GM23338 (cell line): ENCODE measurements at regions not wholly inside any gene's neighbourhood (a gene's known extent, or its start where the extent isn't known, plus 50 kb on each side); places are given as distances from the start of the nearest gene placed in this dataset.
A peak's percentile ranks its signal among the peaks of the same experiment; 100 is the strongest.

Experiments
- ATAC-seq: fragments of 200-7000 bp; cut with Tn5 transposase; 3 replicates; pipeline ENCODE4 v1.9.1; 2020
- DNase-seq: peaks from one replicate; pipeline ENCODE4 v3.0.0-alpha.2; 2015; ENCODE audit warnings: low spot score
- H2AFZ ChIP-seq: fragments of 200-600 bp; sonication (generic); 2 replicates; pipeline ENCODE4 v1.8.0; 2016; ENCODE audit warnings: antibody characterized with exemption, mild to moderate bottlenecking, moderate library complexity
- H3F3A ChIP-seq: fragments of 200-600 bp; sonication (generic); replicated peaks from 2 replicates; pipeline ENCODE4 v1.8.0; 2017; ENCODE audit warnings: antibody characterized with exemption, mixed run types, low read depth
- H3K27ac ChIP-seq: fragments of 200-600 bp; sonication (generic); 2 replicates; pipeline ENCODE4 v1.6.1; 2016; ENCODE audit warnings: low read depth
- H3K27me3 ChIP-seq: fragments of 200-600 bp; sonication (generic); 2 replicates; pipeline ENCODE4 v1.8.0; 2016; ENCODE audit warnings: mild to moderate bottlenecking, mixed run types, moderate library complexity; ENCODE audit not compliant: insufficient read depth
- H3K36me3 ChIP-seq: fragments of 200-600 bp; sonication (generic); 2 replicates; pipeline ENCODE4 v1.8.0; 2016; ENCODE audit warnings: mild to moderate bottlenecking; ENCODE audit not compliant: insufficient read depth
- H3K4me1 ChIP-seq: fragments of 200-600 bp; sonication (generic); 2 replicates; pipeline ENCODE4 v1.8.0; 2016; ENCODE audit warnings: mild to moderate bottlenecking, moderate library complexity; ENCODE audit not compliant: insufficient read depth
- H3K4me2 ChIP-seq: fragments of 200-600 bp; sonication (generic); 2 replicates; pipeline ENCODE4 v1.7.1; 2017; ENCODE audit warnings: mixed run types
- H3K4me3 ChIP-seq: fragments of 200-600 bp; sonication (generic); 2 replicates; pipeline ENCODE4 v1.6.1; 2016; ENCODE audit warnings: mixed run types
- H3K79me2 ChIP-seq: fragments of 200-600 bp; sonication (generic); replicated peaks from 2 replicates; pipeline ENCODE4 v1.8.0; 2017; ENCODE audit warnings: mild to moderate bottlenecking; ENCODE audit not compliant: insufficient read depth
- H3K9me2 ChIP-seq: fragments of 200-600 bp; sonication (generic); 2 replicates; pipeline ENCODE4 v1.8.0; 2017; ENCODE audit not compliant: insufficient read depth
- H4K20me1 ChIP-seq: fragments of 200-600 bp; sonication (generic); replicated peaks from 2 replicates; pipeline ENCODE4 v1.8.0; 2017; ENCODE audit warnings: mild to moderate bottlenecking; ENCODE audit not compliant: insufficient read depth
- H3K27ac Mint-ChIP-seq: 2 replicates; pipeline ENCODE4 v1.8.0; 2020; ENCODE audit warnings: inconsistent platforms, mild to moderate bottlenecking, moderate library complexity, mixed read lengths
- H3K27me3 Mint-ChIP-seq: 3 replicates; pipeline ENCODE4 v1.8.0; 2022; ENCODE audit warnings: low read depth, mild to moderate bottlenecking, moderate library complexity, mixed read lengths, inconsistent platforms; ENCODE audit not compliant: insufficient read depth, poor library complexity
- H3K36me3 Mint-ChIP-seq: 3 replicates; pipeline ENCODE4 v1.8.0; 2021; ENCODE audit warnings: low read depth, mild to moderate bottlenecking, inconsistent platforms, moderate library complexity, mixed read lengths
- H3K4me1 Mint-ChIP-seq: 3 replicates; pipeline ENCODE4 v1.8.0; 2020; ENCODE audit warnings: mild to moderate bottlenecking, inconsistent platforms, mixed read lengths
- H3K4me3 Mint-ChIP-seq: 3 replicates; pipeline ENCODE4 v1.8.0; 2021; ENCODE audit warnings: moderate library complexity, mild to moderate bottlenecking, inconsistent platforms, mixed read lengths
- H3K9me3 Mint-ChIP-seq: 3 replicates; pipeline ENCODE4 v1.8.0; 2020; ENCODE audit warnings: moderate library complexity, mild to moderate bottlenecking, inconsistent platforms, mixed read lengths
- EZH2phosphoT487 ChIP-seq: fragments of 200-600 bp; sonication (generic); IDR thresholded peaks from one replicate; pipeline ENCODE4 v1.8.1; 2018; ENCODE audit warnings: antibody characterized with exemption; ENCODE audit not compliant: unreplicated experiment
- JUNB ChIP-seq: IDR thresholded peaks from one replicate; pipeline ENCODE4 v1.6.1; 2016; ENCODE audit warnings: antibody characterized with exemption; ENCODE audit not compliant: unreplicated experiment
- NANOG ChIP-seq: IDR thresholded peaks from 2 replicates; pipeline ENCODE4 v1.6.1; 2016; ENCODE audit warnings: antibody characterized with exemption, borderline replicate concordance
- POLR2AphosphoS5 ChIP-seq: IDR thresholded peaks from 2 replicates; pipeline ENCODE4 v1.6.1; 2016; ENCODE audit warnings: antibody characterized with exemption, low read depth
- STAT1 ChIP-seq: IDR thresholded peaks from one replicate; pipeline ENCODE4 v1.6.1; 2016; ENCODE audit warnings: antibody characterized with exemption; ENCODE audit not compliant: unreplicated experiment
- ZNF114 ChIP-seq: fragments of 250-450 bp; sonication (Bioruptor Pico); IDR thresholded peaks from 2 replicates; pipeline ENCODE4 v1.5.0; 2020; ENCODE audit warnings: mild to moderate bottlenecking, moderate library complexity
- TF ChIP-seq, protein P1 (sequence below): fragments of 250-450 bp; sonication (Bioruptor Pico); IDR thresholded peaks from 2 replicates; pipeline ENCODE4 v1.5.0; 2020; ENCODE audit warnings: mild to moderate bottlenecking, moderate library complexity

DNA sequence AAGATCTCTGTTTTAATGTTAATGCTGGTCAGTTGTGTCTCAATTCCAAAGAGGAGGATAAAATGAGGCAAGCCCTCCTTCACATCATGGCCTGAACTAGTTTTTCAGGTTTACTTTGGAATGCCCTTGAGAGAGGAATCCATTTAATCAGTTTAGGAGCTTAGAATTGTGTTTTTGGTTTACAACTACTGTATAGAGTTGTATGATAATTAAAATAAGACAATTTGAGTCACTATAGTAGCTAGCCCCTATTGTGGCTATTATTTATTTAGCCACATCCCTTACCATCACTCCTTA is 107.8 kb upstream of the PRLR start (continued):
- TF ChIP-seq JUNB (no peak), NANOG (no peak), POLR2AphosphoS5 (no peak), ZNF114 (CRISPR knock-in tag) (no peak), STAT1 (no peak), EZH2phosphoT487 (no peak)
- TF ChIP-seq, protein P1, sequence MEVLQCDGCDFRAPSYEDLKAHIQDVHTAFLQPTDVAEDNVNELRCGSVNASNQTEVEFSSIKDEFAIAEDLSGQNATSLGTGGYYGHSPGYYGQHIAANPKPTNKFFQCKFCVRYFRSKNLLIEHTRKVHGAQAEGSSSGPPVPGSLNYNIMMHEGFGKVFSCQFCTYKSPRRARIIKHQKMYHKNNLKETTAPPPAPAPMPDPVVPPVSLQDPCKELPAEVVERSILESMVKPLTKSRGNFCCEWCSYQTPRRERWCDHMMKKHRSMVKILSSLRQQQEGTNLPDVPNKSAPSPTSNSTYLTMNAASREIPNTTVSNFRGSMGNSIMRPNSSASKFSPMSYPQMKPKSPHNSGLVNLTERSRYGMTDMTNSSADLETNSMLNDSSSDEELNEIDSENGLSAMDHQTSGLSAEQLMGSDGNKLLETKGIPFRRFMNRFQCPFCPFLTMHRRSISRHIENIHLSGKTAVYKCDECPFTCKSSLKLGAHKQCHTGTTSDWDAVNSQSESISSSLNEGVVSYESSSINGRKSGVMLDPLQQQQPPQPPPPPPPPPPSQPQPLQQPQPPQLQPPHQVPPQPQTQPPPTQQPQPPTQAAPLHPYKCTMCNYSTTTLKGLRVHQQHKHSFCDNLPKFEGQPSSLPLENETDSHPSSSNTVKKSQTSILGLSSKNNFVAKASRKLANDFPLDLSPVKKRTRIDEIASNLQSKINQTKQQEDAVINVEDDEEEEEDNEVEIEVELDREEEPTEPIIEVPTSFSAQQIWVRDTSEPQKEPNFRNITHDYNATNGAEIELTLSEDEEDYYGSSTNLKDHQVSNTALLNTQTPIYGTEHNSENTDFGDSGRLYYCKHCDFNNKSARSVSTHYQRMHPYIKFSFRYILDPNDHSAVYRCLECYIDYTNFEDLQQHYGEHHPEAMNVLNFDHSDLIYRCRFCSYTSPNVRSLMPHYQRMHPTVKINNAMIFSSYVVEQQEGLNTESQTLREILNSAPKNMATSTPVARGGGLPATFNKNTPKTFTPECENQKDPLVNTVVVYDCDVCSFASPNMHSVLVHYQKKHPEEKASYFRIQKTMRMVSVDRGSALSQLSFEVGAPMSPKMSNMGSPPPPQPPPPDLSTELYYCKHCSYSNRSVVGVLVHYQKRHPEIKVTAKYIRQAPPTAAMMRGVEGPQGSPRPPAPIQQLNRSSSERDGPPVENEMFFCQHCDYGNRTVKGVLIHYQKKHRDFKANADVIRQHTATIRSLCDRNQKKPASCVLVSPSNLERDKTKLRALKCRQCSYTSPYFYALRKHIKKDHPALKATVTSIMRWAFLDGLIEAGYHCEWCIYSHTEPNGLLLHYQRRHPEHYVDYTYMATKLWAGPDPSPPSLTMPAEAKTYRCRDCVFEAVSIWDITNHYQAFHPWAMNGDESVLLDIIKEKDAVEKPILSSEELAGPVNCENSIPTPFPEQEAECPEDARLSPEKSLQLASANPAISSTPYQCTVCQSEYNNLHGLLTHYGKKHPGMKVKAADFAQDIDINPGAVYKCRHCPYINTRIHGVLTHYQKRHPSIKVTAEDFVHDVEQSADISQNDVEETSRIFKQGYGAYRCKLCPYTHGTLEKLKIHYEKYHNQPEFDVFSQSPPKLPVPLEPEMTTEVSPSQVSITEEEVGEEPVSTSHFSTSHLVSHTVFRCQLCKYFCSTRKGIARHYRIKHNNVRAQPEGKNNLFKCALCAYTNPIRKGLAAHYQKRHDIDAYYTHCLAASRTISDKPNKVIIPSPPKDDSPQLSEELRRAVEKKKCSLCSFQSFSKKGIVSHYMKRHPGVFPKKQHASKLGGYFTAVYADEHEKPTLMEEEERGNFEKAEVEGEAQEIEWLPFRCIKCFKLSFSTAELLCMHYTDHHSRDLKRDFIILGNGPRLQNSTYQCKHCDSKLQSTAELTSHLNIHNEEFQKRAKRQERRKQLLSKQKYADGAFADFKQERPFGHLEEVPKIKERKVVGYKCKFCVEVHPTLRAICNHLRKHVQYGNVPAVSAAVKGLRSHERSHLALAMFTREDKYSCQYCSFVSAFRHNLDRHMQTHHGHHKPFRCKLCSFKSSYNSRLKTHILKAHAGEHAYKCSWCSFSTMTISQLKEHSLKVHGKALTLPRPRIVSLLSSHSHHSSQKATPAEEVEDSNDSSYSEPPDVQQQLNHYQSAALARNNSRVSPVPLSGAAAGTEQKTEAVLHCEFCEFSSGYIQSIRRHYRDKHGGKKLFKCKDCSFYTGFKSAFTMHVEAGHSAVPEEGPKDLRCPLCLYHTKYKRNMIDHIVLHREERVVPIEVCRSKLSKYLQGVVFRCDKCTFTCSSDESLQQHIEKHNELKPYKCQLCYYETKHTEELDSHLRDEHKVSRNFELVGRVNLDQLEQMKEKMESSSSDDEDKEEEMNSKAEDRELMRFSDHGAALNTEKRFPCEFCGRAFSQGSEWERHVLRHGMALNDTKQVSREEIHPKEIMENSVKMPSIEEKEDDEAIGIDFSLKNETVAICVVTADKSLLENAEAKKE (CRISPR knock-in tag), result no peak

DNA sequence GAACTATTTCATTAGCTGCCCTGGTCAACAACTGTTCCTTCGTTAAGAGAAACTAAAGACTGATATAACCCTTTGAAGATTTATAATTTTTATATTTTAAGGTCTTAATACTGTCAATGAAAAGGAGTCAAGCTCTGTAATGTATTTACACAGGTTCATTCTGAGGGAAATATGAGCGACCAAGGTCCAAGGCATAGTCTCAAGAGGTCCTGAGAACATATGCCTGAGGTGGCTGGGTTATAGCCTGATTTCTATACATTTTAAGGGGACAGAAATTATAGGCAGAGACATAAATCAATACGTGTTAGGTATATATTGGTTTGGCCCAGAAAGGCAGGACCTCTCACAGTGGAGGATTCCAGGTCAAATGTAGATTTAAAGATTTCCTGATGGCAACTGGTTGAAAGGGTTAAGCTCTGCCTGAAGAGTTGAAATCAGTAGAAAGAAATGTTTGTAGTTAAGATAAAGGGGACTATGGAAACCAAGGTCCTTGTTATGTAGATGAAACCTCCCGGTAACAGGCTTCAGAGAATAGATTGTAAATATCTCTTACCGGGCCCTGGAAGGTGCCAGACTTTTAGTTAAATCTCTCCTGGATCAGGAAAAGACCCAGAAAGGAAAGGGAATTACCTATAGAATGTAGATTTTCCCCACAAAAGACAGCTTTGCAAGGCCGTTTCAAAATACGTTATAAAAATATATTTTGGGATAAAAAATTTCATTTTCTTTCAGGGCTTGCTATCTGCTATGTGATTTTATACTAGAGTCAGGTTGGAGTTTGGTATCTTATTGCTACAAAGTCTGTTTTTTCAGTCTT is 107.3 kb upstream of the PRLR start:
- H4K20me1 ChIP-seq, result no peaks in the 10 kb centered on the region
- peak overlapping the region; percentile 98 for H3K27ac Mint-ChIP-seq
- H3K4me3 Mint-ChIP-seq, result peak overlapping the region; percentile 34; the same call in 1 of the 3 replicates
- H3K36me3 ChIP-seq, result no peaks in the 10 kb centered on the region
- H2AFZ ChIP-seq, result no peak overlapping the region
- H3K27me3 Mint-ChIP-seq, result peaks cover 5% of the 10 kb centered on the region
- H3K27me3 ChIP-seq, result no peaks in the 10 kb centered on the region
- no peak overlapping the region for H3K4me3 ChIP-seq
- H3F3A ChIP-seq, result no peaks in the 10 kb centered on the region
- H3K9me3 Mint-ChIP-seq, result peaks cover 9% of the 10 kb centered on the region
- peaks cover 16% of the 10 kb centered on the region for H3K4me1 ChIP-seq
- no peaks in the 10 kb centered on the region for H3K79me2 ChIP-seq
- H3K9me2 ChIP-seq, result 0 out of 2 replicates have a peak, but pooled peaks cover 3% of the 10 kb centered on the region
- H3K4me1 Mint-ChIP-seq, result peaks cover 35% of the 10 kb centered on the region
- DNase-seq, result peak; percentile 81
- ATAC-seq, result peak; percentile 92
- peaks cover 7% of the 10 kb centered on the region; the same call in 2 of the 3 replicates for H3K36me3 Mint-ChIP-seq
- H3K4me2 ChIP-seq, result 0 out of 2 replicates have a peak overlapping the region, but pooled peaks have one; percentile 5
- peak overlapping the region; percentile 76 for H3K27ac ChIP-seq
- TF ChIP-seq, protein P1 (CRISPR knock-in tag), result no peak
- TF ChIP-seq JUNB, result no peak
